HepG2 (cell line): ENCODE measurements at regions not wholly inside any gene's neighbourhood (a gene's known extent, or its start where the extent isn't known, plus 50 kb on each side); places are given as distances from the start of the nearest gene placed in this dataset.

ENCODE experiments used
- ATAC-seq: fragments of 200-7000 bp; cut with Tn5 transposase; 3 replicates; pipeline ENCODE4 v1.9.1; 2020; ENCODE audit warnings: mild to moderate bottlenecking, moderate library complexity
- BruUV-seq: library from RNA; stranded (reverse); fragments of 400-500 nt; replicated peaks from 2 replicates; lab custom pipeline; 2021; lab: Mats Ljungman, UMichigan
- CTCF ChIA-PET: fragments of 300-600 bp; formaldehyde crosslinking; extraction: SDS; loops from one replicate; lab custom pipeline; 2021; ENCODE audit warnings: low total read pairs, inconsistent platforms, low intra/inter-chr PET ratio; lab: Yijun Ruan, JAX
- POLR2A ChIA-PET: fragments of 350-600 bp; sonication (Branson Sonifier 250); formaldehyde crosslinking; loops from one replicate; lab custom pipeline; 2020; ENCODE audit warnings: antibody characterized with exemption, inconsistent platforms; lab: Yijun Ruan, JAX
- DNase-seq: peaks from one replicate; pipeline ENCODE4 v3.0.0-alpha.2; 2015; ENCODE audit warnings: low spot score
- FAIRE-seq: peaks from 3 replicates; lab custom pipeline; 2011; peaks lifted over from hg19 to GRCh38; lab: Jason Lieb, UNC
- H2AFZ ChIP-seq: one replicate; pipeline ENCODE4 v1.6.1; 2011; ENCODE audit warnings: low read length, inconsistent platforms
- H3K27ac ChIP-seq: fragments of 300-600 bp; 3 replicates; pipeline ENCODE4 v1.8.0; 2011; ENCODE audit warnings: mixed run types, mild to moderate bottlenecking, mixed read lengths, low read length, inconsistent platforms; ENCODE audit not compliant: insufficient read depth; ENCODE audit errors: extremely low read length
- H3K27me3 ChIP-seq, 2 experiments: fragments of 200-600 bp in 1 of 2; 2 replicates in 1 of 2; 3 replicates in 1 of 2; pipeline versions ENCODE4 v1.6.0 to v1.8.0; 2011; ENCODE audit warnings: low read length in 2 of 2, mild to moderate bottlenecking in 2 of 2, moderate library complexity in 2 of 2, inconsistent platforms in 1 of 2; ENCODE audit not compliant: insufficient read depth in 2 of 2, control insufficient read depth in 1 of 2
- H3K36me3 ChIP-seq, 2 experiments: fragments of 200-600 bp in 1 of 2; replicated peaks in 1 of 2; 2 replicates in 1 of 2; 3 replicates in 1 of 2; pipeline versions ENCODE4 v1.5.1 to v1.8.0; 2011; ENCODE audit warnings: low read length in 2 of 2, inconsistent platforms in 1 of 2; ENCODE audit not compliant: insufficient read depth in 2 of 2, control insufficient read depth in 1 of 2
- H3K4me1 ChIP-seq: 2 replicates; pipeline ENCODE4 v1.5.1; 2012; ENCODE audit warnings: low read length, inconsistent platforms; ENCODE audit not compliant: insufficient read depth
- H3K4me2 ChIP-seq: 2 replicates; pipeline ENCODE4 v1.6.0; 2011; ENCODE audit warnings: low read depth, low read length, inconsistent platforms
- H3K4me3 ChIP-seq, 3 experiments: fragments of 200-600 bp in 1 of 3; sonication (generic), shearing (Covaris generic) in 1 of 3; replicated peaks in 1 of 3; 2 replicates each; pipeline ENCODE4 v1.5.1; 2011 to 2016; ENCODE audit warnings: low read length in 3 of 3, inconsistent platforms in 2 of 3, low read depth in 2 of 3, mild to moderate bottlenecking in 2 of 3, control low read depth in 1 of 3, mixed read lengths in 1 of 3; ENCODE audit not compliant: insufficient read depth in 1 of 3
- H3K79me2 ChIP-seq: one replicate; pipeline ENCODE4 v1.6.1; 2011; ENCODE audit warnings: low read length, inconsistent platforms; ENCODE audit not compliant: insufficient read depth
- H3K9ac ChIP-seq: 2 replicates; pipeline ENCODE4 v1.6.0; 2011; ENCODE audit warnings: mild to moderate bottlenecking, low read depth, low read length, inconsistent platforms; ENCODE audit not compliant: insufficient read depth
- H3K9me3 ChIP-seq: 2 replicates; pipeline ENCODE4 v1.5.1; 2012; ENCODE audit warnings: mild to moderate bottlenecking, low read length
- H4K20me1 ChIP-seq: 2 replicates; pipeline ENCODE4 v1.6.0; 2011; ENCODE audit warnings: inconsistent platforms, mild to moderate bottlenecking, low read length, moderate library complexity; ENCODE audit not compliant: insufficient read depth
- CEBPG ChIP-seq: IDR thresholded peaks from 2 replicates; pipeline ENCODE4 v1.6.1; 2016
- FOXA1 ChIP-seq, 2 experiments: fragments of 450-650 bp in 1 of 2; sonication (generic) in 1 of 2; formaldehyde crosslinking in 1 of 2; IDR thresholded peaks; 2 replicates each; pipeline versions ENCODE4 v1.4.0 to v1.6.1; 2016 to 2020; ENCODE audit warnings: missing genetic modification reagents in 1 of 2
- HBP1 ChIP-seq: IDR thresholded peaks from 2 replicates; pipeline ENCODE4 v1.6.1; 2016; ENCODE audit warnings: low read depth, control low read depth
- PBX2 ChIP-seq: IDR thresholded peaks from 2 replicates; pipeline ENCODE4 v1.6.1; 2016; ENCODE audit warnings: control low read depth
- STAG1 ChIP-seq: sonication (generic); formaldehyde crosslinking; IDR thresholded peaks from 2 replicates; pipeline ENCODE4 v1.4.0; 2020; ENCODE audit warnings: missing genetic modification reagents
- TAF1 ChIP-seq: sonication (generic); formaldehyde crosslinking; IDR thresholded peaks from 2 replicates; pipeline ENCODE4 v1.4.0; 2020; ENCODE audit warnings: missing genetic modification reagents
- ZFP1 ChIP-seq: IDR thresholded peaks from 2 replicates; pipeline ENCODE4 v1.6.1; 2016
- ZNF883 ChIP-seq: sonication (generic); formaldehyde crosslinking; IDR thresholded peaks from 2 replicates; pipeline ENCODE4 v1.5.1; 2020; ENCODE audit warnings: mild to moderate bottlenecking, missing genetic modification reagents; ENCODE audit errors: not compliant biosample characterization
- ZSCAN25 ChIP-seq: sonication (generic); formaldehyde crosslinking; IDR thresholded peaks from 2 replicates; pipeline ENCODE4 v1.8.0; 2022; ENCODE audit warnings: mild to moderate bottlenecking, missing genetic modification reagents
- WGBS: methylation state at CpG from one replicate; pipeline ENCODE4 v1.1.6; 2017; ENCODE audit warnings: low lambda C conversion rate; 5-methylcytosine and 5-hydroxymethylcytosine counted together
- in situ Hi-C: cut with HindIII; loops from 2 replicates; pipeline ENCODE4 v1.10.0; 2017; ENCODE audit warnings: low pct_unique_long_range_greater_than_20kb; ENCODE audit not compliant: extremely low pct_ligation_motif_present
- intact Hi-C: fragments of 100-400 bp; cut with micrococcal nuclease; formaldehyde crosslinking; loops from one replicate; pipeline ENCODE4 v1.10.0; 2022; ENCODE audit not compliant: unreplicated experiment
- TF ChIP-seq, protein P1 (sequence below): sonication (generic); formaldehyde crosslinking; IDR thresholded peaks from 2 replicates; pipeline ENCODE4 v1.5.1; 2020; ENCODE audit warnings: missing genetic modification reagents, mild to moderate bottlenecking, borderline replicate concordance

DNA sequence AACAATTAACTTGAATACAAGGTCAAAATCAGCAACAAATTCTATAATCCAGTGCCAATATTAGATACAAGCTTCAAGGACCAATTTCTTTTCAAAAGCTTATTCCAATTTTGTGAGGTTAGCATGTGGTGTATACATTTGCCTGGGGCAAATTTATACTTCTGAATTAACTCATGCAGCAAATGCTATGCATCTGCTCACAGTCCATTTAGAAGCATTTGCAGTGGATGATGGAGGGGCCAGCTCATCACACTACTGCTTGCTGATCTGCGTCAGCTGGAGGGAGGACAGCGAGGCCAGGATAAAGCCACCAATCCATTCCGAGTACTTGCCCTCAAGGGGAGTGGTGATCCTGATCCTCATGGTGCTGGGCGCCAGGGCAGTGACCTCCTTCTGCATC is 474.3 kb upstream of the KIF2A start:
- no peaks in the 10 kb centered on the region for H3K36me3 ChIP-seq
- no peaks in the 10 kb centered on the region for H3K4me1 ChIP-seq
- ChIA-PET CTCF (no interaction called here), POLR2A (no interaction called here)
- TF ChIP-seq FOXA1 (IDR thresholded peaks at IDR 0.05) (no peak), FOXA1 (CRISPR knock-in tag; IDR thresholded peaks at IDR 0.05) (no peak), ZSCAN25 (CRISPR knock-in tag) (no peak), STAG1 (CRISPR knock-in tag) (no peak), CEBPG (no peak), HBP1 (CRISPR knock-in tag) (no peak), PBX2 (no peak), TAF1 (no peak), ZFP1 (CRISPR knock-in tag) (no peak), ZNF883 (CRISPR knock-in tag) (no peak)
- TF ChIP-seq, protein P1, sequence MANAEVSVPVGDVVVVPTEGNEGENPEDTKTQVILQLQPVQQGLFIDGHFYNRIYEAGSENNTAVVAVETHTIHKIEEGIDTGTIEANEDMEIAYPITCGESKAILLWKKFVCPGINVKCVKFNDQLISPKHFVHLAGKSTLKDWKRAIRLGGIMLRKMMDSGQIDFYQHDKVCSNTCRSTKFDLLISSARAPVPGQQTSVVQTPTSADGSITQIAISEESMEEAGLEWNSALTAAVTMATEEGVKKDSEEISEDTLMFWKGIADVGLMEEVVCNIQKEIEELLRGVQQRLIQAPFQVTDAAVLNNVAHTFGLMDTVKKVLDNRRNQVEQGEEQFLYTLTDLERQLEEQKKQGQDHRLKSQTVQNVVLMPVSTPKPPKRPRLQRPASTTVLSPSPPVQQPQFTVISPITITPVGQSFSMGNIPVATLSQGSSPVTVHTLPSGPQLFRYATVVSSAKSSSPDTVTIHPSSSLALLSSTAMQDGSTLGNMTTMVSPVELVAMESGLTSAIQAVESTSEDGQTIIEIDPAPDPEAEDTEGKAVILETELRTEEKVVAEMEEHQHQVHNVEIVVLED (CRISPR knock-in tag): no peak
- no peak overlapping the region for H3K4me3 ChIP-seq
- 14% methylated on average over 2 of the region's 4 CpGs for WGBS
- H4K20me1 ChIP-seq: no peaks in the 10 kb centered on the region
- DNase-seq (no peak), ATAC-seq (no peak), FAIRE-seq (no peak)
- H2AFZ ChIP-seq: no peak overlapping the region
- H3K9me3 ChIP-seq: no peaks in the 10 kb centered on the region
- no TSS peak for BruUV-seq
- H3K9ac ChIP-seq: no peak overlapping the region
- in situ Hi-C loops (no loop called here), intact Hi-C loops (no loop called here)
- no peak overlapping the region for H3K27ac ChIP-seq
- H3K79me2 ChIP-seq: no peaks in the 10 kb centered on the region
- no peaks in the 10 kb centered on the region for H3K27me3 ChIP-seq
- H3K4me2 ChIP-seq: no peak overlapping the region
